Esophagus squamous epithelium (tissue), 4 donors: ENCODE measurements at regions not wholly inside any gene's neighbourhood (a gene's known extent, or its start where the extent isn't known, plus 50 kb on each side); places are given as distances from the start of the nearest gene placed in this dataset.

ENCODE experiments used
- POLR2A ChIP-seq, 4 donors: fragments of 450-650 bp; IDR thresholded peaks; one replicate each; pipeline ENCODE4 v1.6.1; 2017; ENCODE audit warnings: antibody characterized with exemption in 4 of 4, mild to moderate bottlenecking in 4 of 4, moderate library complexity in 3 of 4
- TF ChIP-seq, protein P1 (sequence below), 6 experiments: fragments of 450-650 bp in 4 of 6; fragments of 200-600 bp in 2 of 6; sonication (generic) in 2 of 6; IDR thresholded peaks; one replicate each; pipeline ENCODE4 v1.5.1; 2016 to 2019; ENCODE audit warnings: antibody characterized with exemption in 6 of 6, mild to moderate bottlenecking in 4 of 6, moderate library complexity in 4 of 6

DNA sequence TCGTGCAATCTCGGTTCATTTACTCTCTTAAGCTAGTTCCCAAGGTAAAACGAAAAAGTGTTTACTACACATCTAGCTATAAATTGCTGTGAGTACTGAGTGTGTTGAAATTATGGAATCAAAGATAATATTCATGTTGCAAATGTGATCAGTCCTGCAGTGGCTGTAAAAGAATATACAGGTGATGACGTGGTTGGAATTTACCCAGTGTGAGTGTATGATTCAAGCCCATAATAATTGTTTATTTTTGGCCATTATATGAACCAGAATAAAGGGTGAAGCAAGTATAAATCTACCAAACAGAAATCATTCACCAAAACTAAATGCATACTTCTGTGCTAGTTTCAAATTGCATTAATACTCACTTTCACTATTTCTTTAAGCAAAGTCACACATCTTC, 1363.6 kb upstream of the CHAC2 start:
- no peak for TF ChIP-seq POLR2A (IDR thresholded peaks at IDR 0.05)
- TF ChIP-seq, protein P1, sequence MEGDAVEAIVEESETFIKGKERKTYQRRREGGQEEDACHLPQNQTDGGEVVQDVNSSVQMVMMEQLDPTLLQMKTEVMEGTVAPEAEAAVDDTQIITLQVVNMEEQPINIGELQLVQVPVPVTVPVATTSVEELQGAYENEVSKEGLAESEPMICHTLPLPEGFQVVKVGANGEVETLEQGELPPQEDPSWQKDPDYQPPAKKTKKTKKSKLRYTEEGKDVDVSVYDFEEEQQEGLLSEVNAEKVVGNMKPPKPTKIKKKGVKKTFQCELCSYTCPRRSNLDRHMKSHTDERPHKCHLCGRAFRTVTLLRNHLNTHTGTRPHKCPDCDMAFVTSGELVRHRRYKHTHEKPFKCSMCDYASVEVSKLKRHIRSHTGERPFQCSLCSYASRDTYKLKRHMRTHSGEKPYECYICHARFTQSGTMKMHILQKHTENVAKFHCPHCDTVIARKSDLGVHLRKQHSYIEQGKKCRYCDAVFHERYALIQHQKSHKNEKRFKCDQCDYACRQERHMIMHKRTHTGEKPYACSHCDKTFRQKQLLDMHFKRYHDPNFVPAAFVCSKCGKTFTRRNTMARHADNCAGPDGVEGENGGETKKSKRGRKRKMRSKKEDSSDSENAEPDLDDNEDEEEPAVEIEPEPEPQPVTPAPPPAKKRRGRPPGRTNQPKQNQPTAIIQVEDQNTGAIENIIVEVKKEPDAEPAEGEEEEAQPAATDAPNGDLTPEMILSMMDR (IDR thresholded peaks at IDR 0.05) = no peak
